SK-N-SH treated with all-trans-retinoic acid at 6 μM for 48 hours (cell line): ENCODE measurements at regions not wholly inside any gene's neighbourhood (a gene's known extent, or its start where the extent isn't known, plus 50 kb on each side); places are given as distances from the start of the nearest gene placed in this dataset.
"Not testable (repeated sequence)": the region's sequence is repeated elsewhere in the genome, so short reads cannot be mapped to it uniquely, and the experiment has no call there.

Source experiments
- ATAC-seq: fragments of 200-7000 bp; cut with Tn5 transposase; 3 replicates; pipeline ENCODE4 v1.9.1; 2020; ENCODE audit warnings: mild to moderate bottlenecking, moderate library complexity
- ARNTL ChIP-seq: fragments of 450-650 bp; formaldehyde crosslinking; IDR thresholded peaks from 2 replicates; pipeline ENCODE4 v1.5.0; 2020; ENCODE audit warnings: low read depth, mild to moderate bottlenecking, moderate library complexity, borderline replicate concordance
- BACH2 ChIP-seq: fragments of 250-450 bp; sonication (Bioruptor Pico); IDR thresholded peaks from 2 replicates; pipeline ENCODE4 v1.9.0; 2021; ENCODE audit warnings: mild to moderate bottlenecking, borderline replicate concordance
- CSDC2 ChIP-seq: fragments of 250-450 bp; sonication (Bioruptor Pico); IDR thresholded peaks from 2 replicates; pipeline ENCODE4 v1.5.0; 2020; ENCODE audit warnings: mild to moderate bottlenecking, moderate library complexity
- CSRNP3 ChIP-seq: fragments of 250-450 bp; sonication (Bioruptor Pico); IDR thresholded peaks from 2 replicates; pipeline ENCODE4 v1.5.1; 2021; ENCODE audit warnings: mild to moderate bottlenecking, moderate library complexity
- ESRRG ChIP-seq: fragments of 250-450 bp; sonication (Bioruptor Pico); IDR thresholded peaks from 2 replicates; pipeline ENCODE4 v1.6.1; 2021; ENCODE audit warnings: mild to moderate bottlenecking
- GLIS3 ChIP-seq: fragments of 250-450 bp; sonication (Bioruptor Pico); IDR thresholded peaks from 2 replicates; pipeline ENCODE4 v1.5.0; 2020; ENCODE audit warnings: mild to moderate bottlenecking, moderate library complexity
- ISL1 ChIP-seq: fragments of 250-450 bp; sonication (Bioruptor Pico); IDR thresholded peaks from 2 replicates; pipeline ENCODE4 v2.1.2; 2022; ENCODE audit warnings: mild to moderate bottlenecking, moderate library complexity
- OSR1 ChIP-seq: fragments of 250-450 bp; sonication (Bioruptor Pico); IDR thresholded peaks from 2 replicates; pipeline ENCODE4 v1.8.0; 2022; ENCODE audit warnings: moderate library complexity, mild to moderate bottlenecking, inconsistent platforms
- POU6F1 ChIP-seq: fragments of 250-450 bp; sonication (Bioruptor Pico); IDR thresholded peaks from 2 replicates; pipeline ENCODE4 v1.8.0; 2021; ENCODE audit warnings: low read depth, mild to moderate bottlenecking, moderate library complexity, borderline replicate concordance
- PPARA ChIP-seq: fragments of 250-450 bp; sonication (Bioruptor Pico); IDR thresholded peaks from 2 replicates; pipeline ENCODE4 v1.5.0; 2020; ENCODE audit warnings: mild to moderate bottlenecking, borderline replicate concordance
- RARB ChIP-seq: fragments of 250-450 bp; sonication (Bioruptor Pico); IDR thresholded peaks from 2 replicates; pipeline ENCODE4 v1.8.0; 2021; ENCODE audit warnings: mild to moderate bottlenecking, moderate library complexity
- TCF4 ChIP-seq: fragments of 250-450 bp; sonication (Bioruptor Pico); IDR thresholded peaks from 2 replicates; pipeline ENCODE4 v1.8.0; 2021; ENCODE audit warnings: mild to moderate bottlenecking, moderate library complexity, borderline replicate concordance
- ZC3H10 ChIP-seq: fragments of 250-450 bp; sonication (Bioruptor Pico); IDR thresholded peaks from 2 replicates; pipeline ENCODE4 v1.5.1; 2021; ENCODE audit warnings: mild to moderate bottlenecking, moderate library complexity
- ZFP30 ChIP-seq: fragments of 450-650 bp; formaldehyde crosslinking; IDR thresholded peaks from 2 replicates; pipeline ENCODE4 v1.5.0; 2022; ENCODE audit warnings: mild to moderate bottlenecking, moderate library complexity
- ZNF565 ChIP-seq: fragments of 450-650 bp; formaldehyde crosslinking; conservative IDR thresholded peaks from 2 replicates; pipeline ENCODE4 v1.5.0; 2020; ENCODE audit warnings: low read depth, mild to moderate bottlenecking, moderate library complexity
- ZNF70 ChIP-seq: fragments of 450-650 bp; formaldehyde crosslinking; IDR thresholded peaks from 2 replicates; pipeline ENCODE4 v1.5.0; 2020; ENCODE audit warnings: mild to moderate bottlenecking, moderate library complexity
- ZNF8 ChIP-seq: fragments of 450-650 bp; formaldehyde crosslinking; IDR thresholded peaks from 2 replicates; pipeline ENCODE4 v1.5.0; 2020; ENCODE audit warnings: mild to moderate bottlenecking, moderate library complexity
- TF ChIP-seq, protein P1 (sequence below): fragments of 250-450 bp; sonication (Bioruptor Pico); IDR thresholded peaks from 2 replicates; pipeline ENCODE4 v1.8.0; 2020; ENCODE audit warnings: mild to moderate bottlenecking, moderate library complexity, borderline replicate concordance
- TF ChIP-seq, protein P2 (sequence below): fragments of 250-450 bp; sonication (Bioruptor Pico); IDR thresholded peaks from 2 replicates; pipeline ENCODE4 v1.5.1; 2020; ENCODE audit warnings: low read depth, mild to moderate bottlenecking, moderate library complexity

DNA sequence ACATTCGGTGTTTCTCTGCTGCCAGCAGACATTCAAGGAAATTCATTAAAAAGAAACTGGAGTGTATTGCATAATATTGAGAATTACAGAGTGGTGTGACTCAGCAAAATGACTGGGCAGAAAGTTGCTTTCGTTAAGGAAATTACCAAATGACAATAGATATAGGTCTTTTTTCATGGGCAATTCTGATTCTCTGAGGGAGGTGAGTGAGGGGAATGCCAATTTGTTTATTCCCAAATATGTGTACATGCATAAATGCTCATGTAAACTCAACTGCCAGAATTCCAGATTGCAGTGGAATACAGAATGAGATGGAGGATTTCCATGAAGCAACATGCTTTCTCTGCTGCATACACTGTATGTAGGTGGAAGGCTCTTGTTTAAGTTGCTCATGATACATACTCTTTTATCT, 1730.1 kb downstream of the SLITRK5 start:
- TF ChIP-seq ISL1 (CRISPR knock-in tag) (peak; percentile 32; the same call in 1 of the 2 replicates), BACH2 (CRISPR knock-in tag) (no peak)
- ATAC-seq, result no peak

GRCh38 chr13:89402211-89402610, 1731.0 kb downstream of the SLITRK5 start:
- ATAC-seq, result no peak
- TF ChIP-seq PPARA (CRISPR knock-in tag) (no peak), POU6F1 (CRISPR knock-in tag) (no peak)

DNA sequence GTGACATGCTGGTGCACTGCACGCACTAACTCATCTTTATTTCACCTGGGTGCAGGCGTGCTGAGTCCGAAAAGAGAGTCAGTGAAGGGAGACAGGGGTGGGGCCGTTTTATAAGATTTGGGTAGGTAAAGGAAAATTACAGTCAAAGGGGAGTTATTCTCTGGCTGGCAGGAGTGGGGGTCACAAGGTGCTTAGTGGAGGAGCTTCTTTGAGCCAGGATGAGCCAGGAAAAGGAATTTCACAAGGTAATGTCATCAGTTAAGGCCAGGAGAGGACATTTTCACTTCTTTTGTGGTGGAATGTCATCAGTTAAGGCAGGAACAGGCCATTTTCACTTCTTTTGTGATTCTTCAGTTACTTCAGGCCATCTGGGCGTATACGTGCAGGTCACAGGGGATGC, 1734.9 kb downstream of the SLITRK5 start:
- ATAC-seq, result not testable (repeated sequence)

DNA sequence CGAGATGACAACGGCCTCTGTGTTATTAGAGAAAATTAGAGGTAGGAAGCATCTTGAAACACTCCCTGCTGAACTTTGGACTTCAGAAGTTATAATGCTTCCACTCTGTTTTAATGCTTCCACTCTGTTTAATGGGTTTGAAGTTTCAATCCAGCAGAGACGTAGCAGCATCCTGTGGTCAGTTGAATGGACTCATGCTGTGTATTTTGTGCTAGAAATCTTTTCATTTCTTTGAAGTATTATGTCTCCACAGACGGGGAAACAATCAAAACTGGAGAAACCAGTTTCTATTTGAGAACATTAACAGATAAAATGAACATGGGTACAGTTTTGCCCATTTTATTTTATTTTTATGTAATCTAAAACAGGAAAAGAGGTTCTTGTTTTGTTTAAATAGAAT, 1736.2 kb downstream of the SLITRK5 start:
- no peak for ATAC-seq
- no peak for TF ChIP-seq OSR1
- TF ChIP-seq ZNF565 (CRISPR knock-in tag), result no peak
- TF ChIP-seq CSDC2 (CRISPR knock-in tag), result no peak
- no peak for TF ChIP-seq TCF4 (CRISPR knock-in tag)
- TF ChIP-seq ZFP30 (CRISPR knock-in tag), result no peak
- TF ChIP-seq ZNF8, result no peak
- TF ChIP-seq ESRRG (CRISPR knock-in tag), result no peak
- no peak for TF ChIP-seq ARNTL (CRISPR knock-in tag)
- no peak for TF ChIP-seq RARB (CRISPR knock-in tag)
- TF ChIP-seq PPARA (CRISPR knock-in tag), result no peak
- TF ChIP-seq, all 23 proteins: peak for 0

DNA sequence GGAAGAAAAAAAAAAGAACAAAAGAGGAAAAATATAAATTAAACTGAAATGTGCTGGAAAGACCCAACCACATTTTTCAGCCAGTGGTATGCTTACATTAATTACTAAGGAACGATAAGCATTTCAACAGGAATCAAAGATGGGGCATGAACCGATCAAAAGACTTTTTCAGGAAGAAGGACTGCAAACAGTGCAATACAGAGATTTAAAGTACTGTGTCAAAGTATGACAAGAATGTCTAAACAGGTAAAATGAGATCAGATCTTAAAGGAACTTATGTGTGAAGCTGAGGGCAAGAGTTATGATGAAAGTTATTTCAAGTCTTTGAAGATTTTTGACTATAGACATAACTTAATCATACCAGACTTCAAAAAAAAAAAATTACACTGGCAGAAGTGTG, 1761.8 kb downstream of the SLITRK5 start:
- no peak for ATAC-seq
- no peak for TF ChIP-seq ZNF8

- ATAC-seq, result not testable (repeated sequence)
Observed at GRCh38 chr13:89434624-89435023, 1763.5 kb downstream of the SLITRK5 start.

DNA sequence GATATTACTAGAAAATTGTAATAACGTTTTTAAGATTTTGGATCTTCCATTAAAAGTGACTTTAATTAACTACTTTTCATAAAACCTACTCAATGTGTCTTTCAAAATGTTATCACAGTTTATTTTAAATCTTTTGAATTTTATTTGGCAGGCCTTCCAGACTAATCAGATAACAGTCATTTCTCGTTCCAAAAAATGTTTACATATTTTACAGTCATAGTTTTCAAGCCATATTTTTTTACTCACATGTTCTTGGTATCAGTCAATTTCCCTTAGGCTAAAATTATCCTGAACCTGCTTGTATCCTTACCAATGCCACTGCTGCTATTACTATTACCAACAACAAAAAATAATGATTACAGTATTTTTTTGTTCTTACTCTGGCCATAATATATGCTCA, 1783.5 kb downstream of the SLITRK5 start:
- TF ChIP-seq ESRRG (CRISPR knock-in tag), result no peak
- TF ChIP-seq, protein P1, sequence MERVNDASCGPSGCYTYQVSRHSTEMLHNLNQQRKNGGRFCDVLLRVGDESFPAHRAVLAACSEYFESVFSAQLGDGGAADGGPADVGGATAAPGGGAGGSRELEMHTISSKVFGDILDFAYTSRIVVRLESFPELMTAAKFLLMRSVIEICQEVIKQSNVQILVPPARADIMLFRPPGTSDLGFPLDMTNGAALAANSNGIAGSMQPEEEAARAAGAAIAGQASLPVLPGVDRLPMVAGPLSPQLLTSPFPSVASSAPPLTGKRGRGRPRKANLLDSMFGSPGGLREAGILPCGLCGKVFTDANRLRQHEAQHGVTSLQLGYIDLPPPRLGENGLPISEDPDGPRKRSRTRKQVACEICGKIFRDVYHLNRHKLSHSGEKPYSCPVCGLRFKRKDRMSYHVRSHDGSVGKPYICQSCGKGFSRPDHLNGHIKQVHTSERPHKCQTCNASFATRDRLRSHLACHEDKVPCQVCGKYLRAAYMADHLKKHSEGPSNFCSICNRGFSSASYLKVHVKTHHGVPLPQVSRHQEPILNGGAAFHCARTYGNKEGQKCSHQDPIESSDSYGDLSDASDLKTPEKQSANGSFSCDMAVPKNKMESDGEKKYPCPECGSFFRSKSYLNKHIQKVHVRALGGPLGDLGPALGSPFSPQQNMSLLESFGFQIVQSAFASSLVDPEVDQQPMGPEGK (CRISPR knock-in tag), result no peak
- TF ChIP-seq TCF4 (CRISPR knock-in tag), result no peak
- TF ChIP-seq ZNF565 (CRISPR knock-in tag), result no peak
- no peak for TF ChIP-seq CSRNP3
- TF ChIP-seq ZC3H10 (CRISPR knock-in tag), result no peak
- peak; percentile 69 for TF ChIP-seq ISL1 (CRISPR knock-in tag)
- TF ChIP-seq, all 23 proteins: peak for 1
- ATAC-seq, result no peak

DNA sequence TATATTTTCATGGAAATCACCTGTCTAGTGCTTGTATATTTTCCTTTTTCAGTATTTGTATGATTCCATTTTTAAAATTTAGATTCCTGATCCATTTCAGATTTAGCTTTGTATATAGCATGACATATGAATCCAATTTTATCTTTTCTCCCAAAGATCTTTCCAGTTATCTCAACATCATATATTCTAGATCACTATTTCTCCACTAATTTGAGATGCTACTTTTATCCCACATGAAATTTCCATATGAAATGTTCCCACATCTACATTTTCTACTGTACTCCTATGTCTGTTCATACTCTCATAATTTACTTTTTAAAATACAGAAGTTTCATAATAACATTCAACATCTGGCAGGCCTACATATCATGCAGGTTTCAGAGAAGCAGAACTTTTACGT, 1784.1 kb downstream of the SLITRK5 start:
- no peak for ATAC-seq
- TF ChIP-seq TCF4 (CRISPR knock-in tag) (no peak), ZNF70 (no peak), ZNF565 (CRISPR knock-in tag) (no peak), GLIS3 (CRISPR knock-in tag) (no peak), CSRNP3 (no peak), ESRRG (CRISPR knock-in tag) (no peak), ZFP30 (CRISPR knock-in tag) (no peak), CSDC2 (CRISPR knock-in tag) (no peak), ISL1 (CRISPR knock-in tag) (no peak), BACH2 (CRISPR knock-in tag) (no peak), ZC3H10 (CRISPR knock-in tag) (no peak), RARB (CRISPR knock-in tag) (no peak)
- TF ChIP-seq, protein P1 (CRISPR knock-in tag), result no peak
- TF ChIP-seq, protein P2, sequence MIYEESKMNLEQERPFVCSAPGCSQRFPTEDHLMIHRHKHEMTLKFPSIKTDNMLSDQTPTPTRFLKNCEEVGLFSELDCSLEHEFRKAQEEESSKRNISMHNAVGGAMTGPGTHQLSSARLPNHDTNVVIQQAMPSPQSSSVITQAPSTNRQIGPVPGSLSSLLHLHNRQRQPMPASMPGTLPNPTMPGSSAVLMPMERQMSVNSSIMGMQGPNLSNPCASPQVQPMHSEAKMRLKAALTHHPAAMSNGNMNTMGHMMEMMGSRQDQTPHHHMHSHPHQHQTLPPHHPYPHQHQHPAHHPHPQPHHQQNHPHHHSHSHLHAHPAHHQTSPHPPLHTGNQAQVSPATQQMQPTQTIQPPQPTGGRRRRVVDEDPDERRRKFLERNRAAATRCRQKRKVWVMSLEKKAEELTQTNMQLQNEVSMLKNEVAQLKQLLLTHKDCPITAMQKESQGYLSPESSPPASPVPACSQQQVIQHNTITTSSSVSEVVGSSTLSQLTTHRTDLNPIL (CRISPR knock-in tag), result no peak
